ENCODE measurements at regions not wholly inside any gene's neighbourhood (a gene's known extent, or its start where the extent isn't known, plus 50 kb on each side); places are given as distances from the start of the nearest gene placed in this dataset. TPM values are rescaled to one million over a fixed set of nuclear protein-coding genes. Genes with fewer than 3 reads are reported as not detected.
"Not testable (repeated sequence)": the region's sequence is repeated elsewhere in the genome, so short reads cannot be mapped to it uniquely, and the experiment has no call there.

- H3K36me3 Mint-ChIP-seq (ENCODE audit: low read depth); H3K4me3 Mint-ChIP-seq; H3K4me1 Mint-ChIP-seq; H3K9me3 Mint-ChIP-seq; H3K27ac Mint-ChIP-seq; H3K27me3 Mint-ChIP-seq; POLR2A ChIA-PET; DNase-seq; CTCF ChIA-PET: not testable (repeated sequence)
These were observed 2269.7 kb upstream of the TPTE start for GRCh38 chr21:8251701-8252100.

- H3K36me3 Mint-ChIP-seq (ENCODE audit: low read depth); CTCF ChIA-PET; H3K27me3 Mint-ChIP-seq; H3K4me3 Mint-ChIP-seq; H3K9me3 Mint-ChIP-seq; H3K27ac Mint-ChIP-seq; POLR2A ChIA-PET; H3K4me1 Mint-ChIP-seq: not testable (repeated sequence)
- peak; percentile 4 for DNase-seq
These were observed 2266.3 kb upstream of the TPTE start for GRCh38 chr21:8255094-8255493.

- H3K4me3 Mint-ChIP-seq; H3K4me1 Mint-ChIP-seq; H3K9me3 Mint-ChIP-seq; H3K36me3 Mint-ChIP-seq (ENCODE audit: low read depth); H3K27me3 Mint-ChIP-seq; POLR2A ChIA-PET; CTCF ChIA-PET; H3K27ac Mint-ChIP-seq: not testable (repeated sequence)
- peak; percentile 22 for DNase-seq
These were observed 2264.1 kb upstream of the TPTE start for GRCh38 chr21:8257083-8257799.

GRCh38 chr21:8260065-8260627, 2261.2 kb upstream of the TPTE start:
- H3K27me3 Mint-ChIP-seq; H3K4me3 Mint-ChIP-seq; CTCF ChIA-PET; POLR2A ChIA-PET; H3K36me3 Mint-ChIP-seq (ENCODE audit: low read depth); H3K27ac Mint-ChIP-seq; DNase-seq; H3K4me1 Mint-ChIP-seq; H3K9me3 Mint-ChIP-seq: not testable (repeated sequence)

Small RNAs in the stretch of these regions (microRNA-seq; reads per million reads assigned to microRNA genes)
- not detected for gene MIR3648-1 (ENCODE audit: borderline microRNAs expressed, borderline replicate concordance)
- gene MIR3687-1 (ENCODE audit: borderline microRNAs expressed, borderline replicate concordance), result not detected
- not detected for gene MIR6724-1 (ENCODE audit: borderline microRNAs expressed, borderline replicate concordance)
- gene MIR6724-2 (ENCODE audit: borderline microRNAs expressed, borderline replicate concordance), result not detected
